Testis (tissue), 2 donors: ENCODE measurements at regions not wholly inside any gene's neighbourhood (a gene's known extent, or its start where the extent isn't known, plus 50 kb on each side); places are given as distances from the start of the nearest gene placed in this dataset.

Experiments
- CTCF ChIP-seq, 3 experiments: fragments of 450-650 bp in 2 of 3; fragments of 200-600 bp in 1 of 3; sonication (generic) in 1 of 3; IDR thresholded peaks; one replicate each; pipeline ENCODE4 v1.5.1; 2016 to 2019; ENCODE audit warnings: antibody characterized with exemption in 3 of 3, mild to moderate bottlenecking in 2 of 3, moderate library complexity in 1 of 3
- POLR2A ChIP-seq: fragments of 450-650 bp; IDR thresholded peaks from one replicate; pipeline ENCODE4 v1.6.1; 2017; ENCODE audit warnings: antibody characterized with exemption, mild to moderate bottlenecking, moderate library complexity

GRCh38 chr1:239985044-239985443 lies 106.6 kb upstream of the FMN2 start:
- TF ChIP-seq CTCF (IDR thresholded peaks at IDR 0.05) (no peak), POLR2A (no peak)
